A549 (cell line): ENCODE measurements at regions not wholly inside any gene's neighbourhood (a gene's known extent, or its start where the extent isn't known, plus 50 kb on each side); places are given as distances from the start of the nearest gene placed in this dataset.

Experiments
- CBX2 ChIP-seq: fragments of 200-600 bp; sonication (generic); IDR thresholded peaks from 2 replicates; pipeline ENCODE4 v1.6.1; 2016; ENCODE audit warnings: low read depth, mild to moderate bottlenecking, borderline replicate concordance
- CTCF ChIP-seq: fragments of >200 bp; sonication (Bioruptor Twin); formaldehyde crosslinking; IDR thresholded peaks from 3 replicates; pipeline ENCODE4 v1.5.1; 2016
- FOSB ChIP-seq: fragments of 250-450 bp; sonication (Bioruptor Pico); IDR thresholded peaks from 2 replicates; pipeline ENCODE4 v1.5.0; 2020; ENCODE audit warnings: mild to moderate bottlenecking, moderate library complexity
- HDAC2 ChIP-seq: fragments of 200-600 bp; sonication (generic); IDR thresholded peaks from 2 replicates; pipeline ENCODE4 v1.6.1; 2016
- MAX ChIP-seq: IDR thresholded peaks from 2 replicates; pipeline ENCODE4 v1.6.1; 2012
- PHF8 ChIP-seq: fragments of 200-600 bp; sonication (generic); IDR thresholded peaks from 2 replicates; pipeline ENCODE4 v1.6.1; 2016; ENCODE audit warnings: low read depth, mild to moderate bottlenecking, antibody characterized with exemption, moderate library complexity, borderline replicate concordance
- POLR2A ChIP-seq: IDR thresholded peaks from 2 replicates; pipeline ENCODE4 v1.6.1; 2012; ENCODE audit warnings: mild to moderate bottlenecking, low read length
- POLR2AphosphoS2 ChIP-seq: conservative IDR thresholded peaks from 2 replicates; pipeline ENCODE4 v1.6.1; 2012; ENCODE audit warnings: low read length, improper control_type of control experiment, inconsistent platforms
- RCOR1 ChIP-seq: fragments of 150-350 bp; IDR thresholded peaks from 2 replicates; pipeline ENCODE4 v1.6.1; 2014; ENCODE audit warnings: antibody characterized with exemption, low read length, low read depth
- REST ChIP-seq: fragments of 200-600 bp; sonication (generic); IDR thresholded peaks from 2 replicates; pipeline ENCODE4 v1.6.1; 2016; ENCODE audit warnings: antibody characterized with exemption, mild to moderate bottlenecking, moderate library complexity
- SMC3 ChIP-seq: fragments of >200 bp; sonication (Bioruptor Twin); formaldehyde crosslinking; IDR thresholded peaks from 3 replicates; pipeline ENCODE4 v1.6.1; 2018; ENCODE audit warnings: inconsistent platforms
- USF2 ChIP-seq: fragments of 450-650 bp; IDR thresholded peaks from 2 replicates; pipeline ENCODE4 v1.6.1; 2014; ENCODE audit warnings: antibody characterized with exemption
- ZC3H11A ChIP-seq: fragments of 450-650 bp; IDR thresholded peaks from 2 replicates; pipeline ENCODE4 v1.6.1; 2014; ENCODE audit warnings: antibody characterized with exemption, mild to moderate bottlenecking
- ZSCAN20 ChIP-seq: fragments of 250-450 bp; sonication (Bioruptor Pico); IDR thresholded peaks from 2 replicates; pipeline ENCODE4 v1.8.0; 2022; ENCODE audit warnings: mild to moderate bottlenecking, moderate library complexity

- TF ChIP-seq REST (no peak), ZSCAN20 (no peak), CTCF (no peak), PHF8 (no peak), FOSB (CRISPR knock-in tag) (no peak), USF2 (no peak), SMC3 (no peak), CBX2 (no peak), MAX (no peak), HDAC2 (no peak), POLR2AphosphoS2 (no peak), POLR2A (no peak), ZC3H11A (no peak), RCOR1 (no peak)
Measured at GRCh38 chr6:87794922-87795885, 93.2 kb upstream of the AKIRIN2 start.
